IPS DF 19.7 (cell line): ENCODE measurements at regions not wholly inside any gene's neighbourhood (a gene's known extent, or its start where the extent isn't known, plus 50 kb on each side); places are given as distances from the start of the nearest gene placed in this dataset.
"Not testable (repeated sequence)": the region's sequence is repeated elsewhere in the genome, so short reads cannot be mapped to it uniquely, and the experiment has no call there.

Experiments
- DNase-seq: peaks from one replicate; pipeline ENCODE4 v3.0.0-alpha.2; 2013; ENCODE audit warnings: low read depth, low spot score

- not testable (repeated sequence) for DNase-seq
These were observed 140.6 kb upstream of the ZNF91 start for GRCh38 chr19:23535901-23536300.

- not testable (repeated sequence) for DNase-seq
These were observed 138.2 kb upstream of the ZNF91 start for GRCh38 chr19:23533441-23533840.

- DNase-seq = no peak
These were observed 136.7 kb upstream of the ZNF91 start for GRCh38 chr19:23531976-23532375.

- no peak for DNase-seq
These were observed 136.0 kb upstream of the ZNF91 start for GRCh38 chr19:23531231-23531790.

GRCh38 chr19:23528376-23528775, 133.1 kb upstream of the ZNF91 start:
- no peak for DNase-seq

- no peak for DNase-seq
These were observed 132.5 kb upstream of the ZNF91 start for GRCh38 chr19:23527797-23528196.

- DNase-seq = no peak
These were observed 131.0 kb upstream of the ZNF91 start for GRCh38 chr19:23526302-23526701.

GRCh38 chr19:23525276-23525852, 130.1 kb upstream of the ZNF91 start:
- no peak for DNase-seq

GRCh38 chr19:23523863-23524262, 128.6 kb upstream of the ZNF91 start:
- DNase-seq = no peak

- DNase-seq = no peak
These were observed 127.2 kb upstream of the ZNF91 start for GRCh38 chr19:23522431-23522830.

GRCh38 chr19:23521471-23521870, 126.2 kb upstream of the ZNF91 start:
- no peak for DNase-seq

GRCh38 chr19:23520441-23520840, 125.2 kb upstream of the ZNF91 start:
- no peak for DNase-seq

- DNase-seq = no peak
These were observed 123.8 kb upstream of the ZNF91 start for GRCh38 chr19:23519031-23519430.

GRCh38 chr19:23516266-23516665, 121.0 kb upstream of the ZNF91 start:
- no peak for DNase-seq

- DNase-seq = no peak
These were observed 120.3 kb upstream of the ZNF91 start for GRCh38 chr19:23515551-23515950.

GRCh38 chr19:23512151-23512925, 117.1 kb upstream of the ZNF91 start:
- no peak for DNase-seq

- no peak for DNase-seq
These were observed 114.6 kb upstream of the ZNF91 start for GRCh38 chr19:23509686-23510450.

- no peak for DNase-seq
These were observed 112.2 kb upstream of the ZNF91 start for GRCh38 chr19:23507446-23507845.

GRCh38 chr19:23505738-23506137, 110.5 kb upstream of the ZNF91 start:
- no peak for DNase-seq

GRCh38 chr19:23482829-23483228, 87.6 kb upstream of the ZNF91 start:
- DNase-seq = no peak

- DNase-seq = no peak
These were observed 85.8 kb upstream of the ZNF91 start for GRCh38 chr19:23481043-23481442.

GRCh38 chr19:23475477-23475876, 80.2 kb upstream of the ZNF91 start:
- DNase-seq = no peak
